CD4-positive, CD25-positive, alpha-beta regulatory T cell (primary cell): ENCODE measurements at regions not wholly inside any gene's neighbourhood (a gene's known extent, or its start where the extent isn't known, plus 50 kb on each side); places are given as distances from the start of the nearest gene placed in this dataset.

ENCODE experiments used
- ATAC-seq, 2 donors: fragments of 150-1000 bp; cut with Tn5 transposase; one replicate each; pipeline ENCODE4 v1.10.0; 2021; ENCODE audit warnings: low read depth in 2 of 2, moderate number of reproducible peaks in 2 of 2, moderate library complexity in 1 of 2
- DNase-seq, 3 donors: peaks; one replicate each; pipeline versions ENCODE4 v3.0.0 to v3.0.0-alpha.2; 2012 to 2022; ENCODE audit warnings: mixed read lengths in 1 of 3
- H3K27ac ChIP-seq: one replicate; pipeline ENCODE4 v1.7.0; 2013; ENCODE audit warnings: mild to moderate bottlenecking, low read length; ENCODE audit not compliant: insufficient read depth, poor library complexity, severe bottlenecking
- H3K27me3 ChIP-seq: one replicate; pipeline ENCODE4 v1.7.0; 2013; ENCODE audit warnings: low read length; ENCODE audit not compliant: control insufficient read depth, insufficient read depth
- H3K36me3 ChIP-seq: one replicate; pipeline ENCODE4 v1.7.0; 2013; ENCODE audit warnings: mild to moderate bottlenecking, low read length, moderate library complexity; ENCODE audit not compliant: control insufficient read depth, insufficient read depth
- H3K4me1 ChIP-seq: 2 replicates; pipeline ENCODE4 v1.7.0; 2013; ENCODE audit warnings: mild to moderate bottlenecking, low read length; ENCODE audit not compliant: insufficient read depth, control insufficient read depth, poor library complexity, severe bottlenecking
- H3K4me3 ChIP-seq: one replicate; pipeline ENCODE4 v1.7.0; 2013; ENCODE audit warnings: low read depth, mild to moderate bottlenecking, low read length, moderate library complexity
- H3K9me3 ChIP-seq, 2 experiments: 1 replicate in 1 of 2; 2 replicates in 1 of 2; pipeline ENCODE4 v1.7.0; 2013; ENCODE audit warnings: low read length in 2 of 2, mild to moderate bottlenecking in 1 of 2, moderate library complexity in 1 of 2; ENCODE audit not compliant: control insufficient read depth in 2 of 2
- H3K27ac Mint-ChIP-seq, 3 donors: one replicate each; pipeline ENCODE4 v1.8.0; 2020 to 2022; ENCODE audit warnings: mild to moderate bottlenecking in 3 of 3, mixed read lengths in 3 of 3, moderate library complexity in 2 of 3
- H3K27me3 Mint-ChIP-seq: one replicate; pipeline ENCODE4 v1.8.0; 2022; ENCODE audit warnings: mild to moderate bottlenecking, mixed read lengths
- H3K36me3 Mint-ChIP-seq: one replicate; pipeline ENCODE4 v1.8.0; 2020; ENCODE audit warnings: mixed read lengths
- H3K4me1 Mint-ChIP-seq, 4 donors: one replicate each; pipeline ENCODE4 v1.8.0; 2020 to 2022; ENCODE audit warnings: mixed read lengths in 4 of 4, mild to moderate bottlenecking in 1 of 4
- H3K4me3 Mint-ChIP-seq, 4 donors: one replicate each; pipeline ENCODE4 v1.8.0; 2020 to 2022; ENCODE audit warnings: mild to moderate bottlenecking in 4 of 4, mixed read lengths in 4 of 4, moderate library complexity in 3 of 4
- H3K9me3 Mint-ChIP-seq, 7 donors: one replicate each; pipeline ENCODE4 v1.8.0; 2020 to 2022; ENCODE audit warnings: mixed read lengths in 7 of 7, mild to moderate bottlenecking in 3 of 7, moderate library complexity in 2 of 7

DNA sequence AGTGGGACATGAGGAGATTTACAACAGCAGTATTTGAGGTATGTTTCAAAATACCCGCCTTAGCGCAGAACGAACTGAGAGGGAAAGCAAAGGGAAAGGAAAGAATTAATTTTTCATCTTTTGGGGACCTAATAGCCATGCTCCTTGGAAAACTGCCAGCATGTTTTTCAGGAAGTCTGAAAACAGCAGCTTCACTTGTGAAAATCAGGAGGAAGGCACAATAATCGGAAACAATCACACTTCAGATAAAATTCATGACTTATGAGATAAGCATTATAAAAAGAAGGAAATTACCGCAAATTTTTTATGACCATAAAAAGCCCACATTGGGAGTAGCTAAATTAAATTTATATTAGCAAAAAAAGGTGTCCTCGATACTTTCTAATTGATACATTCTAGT, 541.1 kb downstream of the HAO1 start:
- Histone ChIP-seq H3K9me3 (no peaks in the 10 kb centered on the region), H3K4me1 (no peaks in the 10 kb centered on the region), H3K27me3 (no peaks in the 10 kb centered on the region), H3K36me3 (no peaks in the 10 kb centered on the region), H3K27ac (no peak overlapping the region), H3K4me3 (no peak overlapping the region)
- DNase-seq (no peak), ATAC-seq (no peak)
- no peaks in the 10 kb centered on the region for H3K36me3 Mint-ChIP-seq
- no peak overlapping the region for H3K27ac Mint-ChIP-seq
- H3K4me3 Mint-ChIP-seq: no peak overlapping the region
- peaks cover 4% of the 10 kb centered on the region for H3K27me3 Mint-ChIP-seq
- no peaks in the 10 kb centered on the region for H3K4me1 Mint-ChIP-seq
- peaks cover 0 to 21% (median 4%) of the 10 kb centered on the region in 7 donors for H3K9me3 Mint-ChIP-seq

GRCh38 chr20:7399575-7399974, 540.7 kb downstream of the HAO1 start:
- no peaks in the 10 kb centered on the region for H3K36me3 Mint-ChIP-seq
- Histone ChIP-seq H3K36me3 (no peaks in the 10 kb centered on the region), H3K4me3 (no peak overlapping the region), H3K27ac (no peak overlapping the region), H3K4me1 (no peaks in the 10 kb centered on the region), H3K27me3 (no peaks in the 10 kb centered on the region), H3K9me3 (no peaks in the 10 kb centered on the region)
- H3K9me3 Mint-ChIP-seq: peaks cover 0 to 21% (median 4%) of the 10 kb centered on the region in 7 donors
- H3K27me3 Mint-ChIP-seq: peaks cover 4% of the 10 kb centered on the region
- H3K4me3 Mint-ChIP-seq: no peak overlapping the region
- DNase-seq (no peak), ATAC-seq (no peak)
- H3K27ac Mint-ChIP-seq: no peak overlapping the region
- no peaks in the 10 kb centered on the region for H3K4me1 Mint-ChIP-seq

- DNase-seq (no peak), ATAC-seq (no peak)
- Histone ChIP-seq H3K36me3 (no peaks in the 10 kb centered on the region), H3K9me3 (no peaks in the 10 kb centered on the region), H3K4me1 (no peaks in the 10 kb centered on the region), H3K4me3 (no peak overlapping the region), H3K27ac (no peak overlapping the region), H3K27me3 (no peaks in the 10 kb centered on the region)
- H3K9me3 Mint-ChIP-seq: peaks cover 0 to 15% (median 5%) of the 10 kb centered on the region in 7 donors
- H3K4me1 Mint-ChIP-seq: no peaks in the 10 kb centered on the region
- no peaks in the 10 kb centered on the region for H3K36me3 Mint-ChIP-seq
- no peak overlapping the region for H3K4me3 Mint-ChIP-seq
- no peak overlapping the region for H3K27ac Mint-ChIP-seq
- peaks cover 4% of the 10 kb centered on the region for H3K27me3 Mint-ChIP-seq
Observed at GRCh38 chr20:7406671-7407070, 533.6 kb downstream of the HAO1 start.

DNA sequence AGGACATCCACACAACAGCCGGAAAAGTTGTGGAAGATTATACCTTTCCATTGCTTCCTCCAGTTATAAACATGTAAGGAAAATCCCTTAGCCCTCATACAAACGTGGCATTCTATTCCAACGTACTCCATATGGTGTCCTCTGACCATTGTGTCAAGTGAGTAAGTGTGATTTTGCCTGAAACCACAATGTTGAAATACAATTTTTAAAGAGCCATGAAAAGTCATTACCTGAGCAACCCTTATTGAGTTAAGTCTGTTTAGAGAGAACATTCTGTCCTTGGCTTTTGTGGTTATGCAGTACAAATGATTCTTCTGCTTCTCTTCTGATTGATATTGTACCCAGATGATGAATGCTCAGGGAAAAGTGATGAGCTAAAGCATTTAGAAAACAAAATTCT, 530.1 kb downstream of the HAO1 start:
- Mint-ChIP-seq H3K4me1 (no peaks in the 10 kb centered on the region), H3K36me3 (no peaks in the 10 kb centered on the region), H3K9me3 (peaks cover 2 to 12% (median 3%) of the 10 kb centered on the region in 7 donors), H3K27ac (no peak overlapping the region), H3K4me3 (no peak overlapping the region), H3K27me3 (no peaks in the 10 kb centered on the region)
- ATAC-seq (no peak), DNase-seq (no peak)
- Histone ChIP-seq H3K36me3 (no peaks in the 10 kb centered on the region), H3K9me3 (no peaks in the 10 kb centered on the region), H3K4me3 (no peak overlapping the region), H3K4me1 (no peaks in the 10 kb centered on the region), H3K27ac (no peak overlapping the region), H3K27me3 (no peaks in the 10 kb centered on the region)

- Histone ChIP-seq H3K9me3 (no peaks in the 10 kb centered on the region), H3K27ac (no peak overlapping the region), H3K4me3 (no peak overlapping the region), H3K27me3 (no peaks in the 10 kb centered on the region), H3K36me3 (no peaks in the 10 kb centered on the region), H3K4me1 (no peaks in the 10 kb centered on the region)
- no peaks in the 10 kb centered on the region for H3K4me1 Mint-ChIP-seq
- no peak for ATAC-seq
- DNase-seq: no peak
- H3K36me3 Mint-ChIP-seq: no peaks in the 10 kb centered on the region
- no peak overlapping the region for H3K27ac Mint-ChIP-seq
- peaks cover 2 to 13% (median 3%) of the 10 kb centered on the region in 7 donors for H3K9me3 Mint-ChIP-seq
- H3K4me3 Mint-ChIP-seq: no peak overlapping the region
- no peaks in the 10 kb centered on the region for H3K27me3 Mint-ChIP-seq
Observed at GRCh38 chr20:7411075-7411474, 529.2 kb downstream of the HAO1 start.

DNA sequence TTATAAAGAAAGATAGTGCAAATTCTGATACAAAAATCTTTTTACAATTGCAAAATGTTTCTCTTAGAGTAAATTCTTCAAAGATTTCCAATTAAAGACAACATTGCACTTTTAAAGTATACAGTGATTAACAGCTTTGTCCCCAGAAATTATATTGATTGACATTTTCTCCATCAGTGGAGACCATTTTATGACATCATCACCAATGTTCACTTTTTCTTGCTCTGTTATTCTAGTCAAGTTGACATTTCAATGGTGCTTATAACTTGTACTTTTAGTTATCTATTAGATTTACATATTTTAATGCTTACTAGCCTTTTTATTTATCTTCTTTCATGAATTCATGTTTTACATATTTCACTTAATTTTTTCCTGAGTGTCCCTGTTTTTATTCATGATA, 524.8 kb downstream of the HAO1 start:
- no peak overlapping the region for H3K27ac ChIP-seq
- Mint-ChIP-seq H3K27ac (no peak overlapping the region), H3K27me3 (no peaks in the 10 kb centered on the region), H3K4me1 (no peaks in the 10 kb centered on the region), H3K4me3 (no peak overlapping the region), H3K36me3 (no peaks in the 10 kb centered on the region), H3K9me3 (peaks cover 0 to 8% (median 3%) of the 10 kb centered on the region in 7 donors)
- no peak for ATAC-seq
- H3K4me1 ChIP-seq: no peaks in the 10 kb centered on the region
- DNase-seq: no peak
- no peaks in the 10 kb centered on the region for H3K36me3 ChIP-seq
- no peaks in the 10 kb centered on the region for H3K9me3 ChIP-seq
- no peak overlapping the region for H3K4me3 ChIP-seq
- H3K27me3 ChIP-seq: no peaks in the 10 kb centered on the region

- no peaks in the 10 kb centered on the region for H3K27me3 ChIP-seq
- H3K27me3 Mint-ChIP-seq: no peaks in the 10 kb centered on the region
- H3K27ac ChIP-seq: no peak overlapping the region
- H3K27ac Mint-ChIP-seq: no peak overlapping the region
- H3K9me3 Mint-ChIP-seq: peaks cover 0 to 6% (median 3%) of the 10 kb centered on the region in 7 donors
- no peak overlapping the region for H3K4me3 Mint-ChIP-seq
- DNase-seq: no peak
- H3K9me3 ChIP-seq: no peaks in the 10 kb centered on the region
- no peak overlapping the region for H3K4me3 ChIP-seq
- H3K36me3 Mint-ChIP-seq: no peaks in the 10 kb centered on the region
- H3K36me3 ChIP-seq: no peaks in the 10 kb centered on the region
- ATAC-seq: no peak
- no peaks in the 10 kb centered on the region for H3K4me1 ChIP-seq
- H3K4me1 Mint-ChIP-seq: no peaks in the 10 kb centered on the region
Observed at GRCh38 chr20:7416382-7416781, 523.9 kb downstream of the HAO1 start.

DNA sequence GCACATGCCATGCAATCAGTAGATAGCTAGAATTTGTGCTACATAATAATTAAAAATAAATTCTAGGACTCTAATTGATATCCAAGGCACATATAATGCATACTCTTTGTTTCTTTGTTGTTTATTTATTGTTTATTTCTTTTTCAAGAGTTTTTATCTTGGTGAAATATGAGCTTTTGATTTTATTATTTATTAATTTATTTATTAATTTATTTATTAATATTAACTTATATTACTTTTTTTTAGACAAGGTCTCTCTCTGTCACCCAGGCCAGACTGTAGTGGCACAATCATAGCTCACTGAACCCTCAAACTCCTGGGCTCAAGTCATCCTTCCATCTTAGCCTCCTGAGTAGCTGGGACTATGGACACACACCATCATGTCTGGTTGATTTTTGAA, 519.9 kb downstream of the HAO1 start:
- no peak for ATAC-seq
- DNase-seq: no peak

More for the DNA sequence above, 519.9 kb downstream of the HAO1 start:
- Mint-ChIP-seq H3K27me3 (no peaks in the 10 kb centered on the region), H3K9me3 (peaks cover 0 to 5% (median 0%) of the 10 kb centered on the region in 7 donors), H3K4me3 (no peak overlapping the region), H3K27ac (no peak overlapping the region), H3K36me3 (no peaks in the 10 kb centered on the region), H3K4me1 (no peaks in the 10 kb centered on the region)
- no peaks in the 10 kb centered on the region for H3K27me3 ChIP-seq
- no peaks in the 10 kb centered on the region for H3K4me1 ChIP-seq
- no peak overlapping the region for H3K4me3 ChIP-seq
- H3K27ac ChIP-seq: no peak overlapping the region
- no peaks in the 10 kb centered on the region for H3K36me3 ChIP-seq
- peaks cover 0 to 2% of the 10 kb centered on the region in 2 experiments for H3K9me3 ChIP-seq
